ENCODE measurements at regions not wholly inside any gene's neighbourhood (a gene's known extent, or its start where the extent isn't known, plus 50 kb on each side); places are given as distances from the start of the nearest gene placed in this dataset.

- no peak for DNase-seq (ENCODE audit: low read depth in 4 of 4, low spot score in 2 of 4)
Measured at GRCh38 chr2:172658945-172659344, 76.7 kb upstream of the RAPGEF4 start.

- no peak for DNase-seq (ENCODE audit: low read depth in 4 of 4, low spot score in 2 of 4)
Measured at GRCh38 chr2:172662099-172662498, 73.5 kb upstream of the RAPGEF4 start.

DNA sequence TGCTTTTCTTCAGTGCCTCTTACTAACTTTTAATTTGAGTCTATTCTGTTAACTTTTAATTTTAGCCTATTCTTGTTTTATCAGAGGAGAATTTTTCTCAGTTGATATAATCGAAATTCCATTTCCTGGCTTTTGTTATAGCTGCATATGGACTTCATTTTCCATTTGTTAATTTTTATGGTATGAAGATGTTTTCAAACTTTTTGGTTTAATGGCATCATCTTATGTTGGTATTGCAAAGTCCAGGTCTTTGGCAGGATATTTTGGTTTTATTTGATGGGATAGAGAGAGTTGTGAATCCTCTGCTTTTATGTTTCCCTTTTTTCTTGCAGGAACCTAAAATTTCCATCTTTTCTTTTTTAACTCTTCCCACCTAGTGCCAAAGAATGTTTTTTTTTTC is 70.9 kb upstream of the RAPGEF4 start:
- no peak for DNase-seq (ENCODE audit: low read depth in 4 of 4, low spot score in 2 of 4)

DNA sequence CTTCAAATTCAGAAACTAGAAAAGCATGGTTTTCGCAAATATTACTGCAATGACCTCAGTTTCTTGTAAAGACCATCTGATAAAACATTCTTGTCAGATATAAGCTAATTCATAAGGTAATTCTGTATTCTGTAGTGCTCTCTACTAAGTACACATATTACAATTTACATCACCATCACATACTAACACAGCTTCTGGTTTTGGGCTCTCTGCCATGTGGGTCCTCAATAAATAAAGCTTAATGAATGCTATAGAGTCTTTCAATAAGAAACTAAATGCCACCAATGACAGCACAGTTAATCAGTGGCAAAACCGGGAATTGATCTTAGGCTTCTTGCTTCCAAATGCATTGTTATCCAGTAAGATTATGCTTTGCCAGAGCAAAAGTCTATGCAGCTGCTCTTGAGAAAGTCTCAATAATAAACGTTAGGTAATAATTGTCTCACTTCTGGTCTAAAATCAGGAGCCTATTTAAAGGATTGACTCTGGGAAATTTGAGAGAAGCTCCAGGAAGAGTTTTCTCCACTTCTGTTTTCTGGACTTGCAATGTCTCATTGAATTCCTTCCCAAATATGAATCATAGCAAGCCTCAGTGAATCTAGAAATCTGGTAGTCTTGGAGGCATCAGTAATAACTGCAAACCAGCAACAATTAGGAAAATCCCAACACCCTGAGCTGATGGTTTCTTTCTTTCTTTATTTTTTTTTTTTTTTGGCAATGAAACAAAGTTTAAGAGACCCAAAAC is 67.9 kb upstream of the RAPGEF4 start:
- DNase-seq (ENCODE audit: low read depth in 4 of 4, low spot score in 2 of 4) = no peak

DNA sequence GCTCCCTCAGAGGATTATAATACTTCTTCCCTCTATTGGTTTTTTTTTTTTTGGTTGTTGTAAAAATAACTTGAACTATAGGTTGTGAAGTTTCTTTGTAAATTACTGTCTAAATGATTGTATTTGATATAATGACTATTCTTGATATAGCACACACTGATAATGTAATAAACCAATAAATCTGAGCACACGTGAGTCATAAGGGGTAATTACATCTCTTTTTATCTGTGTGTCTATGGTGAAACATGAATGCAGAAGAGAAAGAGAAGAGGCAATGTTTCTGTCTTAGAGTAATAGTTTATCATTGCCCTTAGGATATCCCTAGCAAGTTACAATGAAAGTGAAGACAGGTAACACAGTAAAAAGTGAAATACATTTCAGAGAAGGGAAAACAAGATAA is 64.1 kb upstream of the RAPGEF4 start:
- no peak for DNase-seq (ENCODE audit: low read depth in 4 of 4, low spot score in 2 of 4)

GRCh38 chr2:172672114-172672513 is 63.5 kb upstream of the RAPGEF4 start:
- DNase-seq (ENCODE audit: low read depth in 4 of 4, low spot score in 2 of 4) = no peak

GRCh38 chr2:172673056-172673683 is 62.5 kb upstream of the RAPGEF4 start:
- DNase-seq (ENCODE audit: low read depth in 4 of 4, low spot score in 2 of 4) = no peak

GRCh38 chr2:172674034-172674967 is 61.3 kb upstream of the RAPGEF4 start:
- no peak for DNase-seq (ENCODE audit: low read depth in 4 of 4, low spot score in 2 of 4)

DNA sequence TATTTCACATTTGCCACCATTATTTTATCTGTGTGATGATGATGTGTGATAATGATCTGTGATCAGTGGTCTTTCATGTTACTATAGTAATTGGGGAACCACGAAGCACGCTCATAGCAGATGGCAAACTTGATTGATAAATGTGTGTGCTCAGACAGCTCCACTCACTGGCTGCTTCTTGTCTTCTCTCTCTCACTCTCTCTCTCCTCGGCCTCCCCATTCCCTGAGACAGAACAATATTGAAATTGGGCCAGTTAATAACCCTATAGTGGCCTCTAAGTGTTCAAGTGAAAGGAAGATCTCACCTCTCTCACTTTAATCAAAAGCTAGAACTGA is 60.7 kb upstream of the RAPGEF4 start:
- no peak for DNase-seq (ENCODE audit: low read depth in 4 of 4, low spot score in 2 of 4)

GRCh38 chr2:172677363-172677762 is 58.3 kb upstream of the RAPGEF4 start:
- no peak for DNase-seq (ENCODE audit: low read depth in 4 of 4, low spot score in 2 of 4)

GRCh38 chr2:172680436-172681068 is 55.1 kb upstream of the RAPGEF4 start:
- peak in 3 of 4 donors; percentile 3 to 31 (median 21) for DNase-seq (ENCODE audit: low read depth in 4 of 4, low spot score in 2 of 4)

DNA sequence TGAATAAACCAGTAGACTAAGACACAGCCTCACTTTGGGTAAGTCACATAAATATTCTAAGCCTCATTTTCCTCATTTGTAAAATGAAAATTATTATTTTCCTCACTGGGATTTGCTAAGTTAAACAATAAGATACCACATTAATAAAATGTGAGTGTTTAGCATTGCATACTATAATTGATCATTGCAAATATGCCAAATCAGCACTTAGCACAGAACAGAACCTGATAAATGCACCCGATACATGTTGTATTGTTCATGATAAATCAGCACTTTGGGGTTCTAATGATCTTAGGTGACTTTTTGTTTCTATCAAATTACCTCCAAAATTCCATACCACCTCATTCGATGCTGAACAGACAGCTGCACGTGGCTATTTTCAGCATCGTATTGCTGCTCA is 50.2 kb upstream of the RAPGEF4 start:
- DNase-seq (ENCODE audit: low read depth in 4 of 4, low spot score in 2 of 4) = no peak

All from left renal cortex interstitium (tissue), 4 donors.